HCT116 (cell line): ENCODE measurements at regions not wholly inside any gene's neighbourhood (a gene's known extent, or its start where the extent isn't known, plus 50 kb on each side); places are given as distances from the start of the nearest gene placed in this dataset.

Experiments used
- ATAC-seq: fragments of 200-7000 bp; cut with Tn5 transposase; 2 replicates; pipeline ENCODE4 v1.9.1; 2020; ENCODE audit warnings: mild to moderate bottlenecking, moderate library complexity
- BruUV-seq: library from RNA; stranded (reverse); fragments of 400-500 nt; replicated peaks from 2 replicates; lab custom pipeline; 2021; lab: Mats Ljungman, UMichigan
- CTCF ChIA-PET: fragments of 300-600 bp; sonication (Branson Sonifier 250); formaldehyde crosslinking; loops from one replicate; lab custom pipeline; 2021; ENCODE audit warnings: antibody characterized with exemption; lab: Charles Lee
- POLR2A ChIA-PET: fragments of 300-600, 350-600 bp; sonication (Branson Sonifier 250); formaldehyde crosslinking; loops from one replicate; lab custom pipeline; 2021; ENCODE audit warnings: antibody characterized with exemption; lab: Charles Lee
- RAD21 ChIA-PET, 2 experiments: fragments of 300-600 bp; sonication (Branson Sonifier 250); formaldehyde crosslinking; loops; one replicate each; lab custom pipeline; 2023; ENCODE audit warnings: low total read pairs in 2 of 2; ENCODE audit not compliant: uncharacterized antibody in 2 of 2, unreplicated experiment in 2 of 2, low non-redundant PET in 1 of 2; lab: Charles Lee
- DNase-seq: peaks from one replicate; pipeline ENCODE4 v3.0.0-alpha.2; 2010; ENCODE audit warnings: low read depth, low spot score
- H2AFZ ChIP-seq: fragments of 200-600 bp; shearing (Covaris generic), sonication (generic); 2 replicates; pipeline ENCODE4 v1.6.1; 2017; ENCODE audit warnings: low read depth, mixed run types, mixed read lengths, antibody characterized with exemption, low read length; ENCODE audit not compliant: poor library complexity, severe bottlenecking
- H3K27ac ChIP-seq: 2 replicates; pipeline ENCODE4 v1.5.1; 2012; ENCODE audit warnings: low read depth, low read length
- H3K27me3 ChIP-seq: fragments of 200-600 bp; sonication (generic); 2 replicates; pipeline ENCODE4 v1.6.1; 2016; ENCODE audit warnings: mixed run types, low read length, mixed read lengths; ENCODE audit not compliant: insufficient read depth
- H3K36me3 ChIP-seq, 2 experiments: fragments of 200-500 bp in 1 of 2; fragments of 200-600 bp in 1 of 2; sonication (Bioruptor generic) in 1 of 2; sonication (generic) in 1 of 2; 2 replicates each; pipeline versions ENCODE4 v1.5.1 to v1.6.1; 2014 to 2016; ENCODE audit warnings: low read length in 2 of 2, inconsistent platforms in 1 of 2, mixed read lengths in 1 of 2, mixed run types in 1 of 2; ENCODE audit not compliant: insufficient read depth in 2 of 2, control insufficient read depth in 1 of 2
- H3K4me1 ChIP-seq, 2 experiments: fragments of 200-600 bp in 1 of 2; sonication (generic) in 1 of 2; 2 replicates each; pipeline versions ENCODE4 v1.5.1 to v1.6.1; 2012 to 2017; ENCODE audit warnings: low read length in 2 of 2, inconsistent platforms in 1 of 2, mild to moderate bottlenecking in 1 of 2, mixed read lengths in 1 of 2, mixed run types in 1 of 2, moderate library complexity in 1 of 2; ENCODE audit not compliant: insufficient read depth in 2 of 2, control insufficient read depth in 1 of 2
- H3K4me2 ChIP-seq: fragments of 200-600 bp; sonication (generic); 2 replicates; pipeline ENCODE4 v1.6.1; 2017; ENCODE audit warnings: mixed run types, low read length, mixed read lengths
- H3K4me3 ChIP-seq, 2 experiments: fragments of 200-600 bp in 1 of 2; sonication (generic) in 1 of 2; replicated peaks in 1 of 2; 2 replicates each; pipeline ENCODE4 v1.5.1; 2011 to 2016; ENCODE audit warnings: low read length in 2 of 2, control low read depth in 1 of 2, low read depth in 1 of 2, mild to moderate bottlenecking in 1 of 2, mixed read lengths in 1 of 2, mixed run types in 1 of 2
- H3K79me2 ChIP-seq: fragments of 200-600 bp; sonication (generic); 2 replicates; pipeline ENCODE4 v1.6.1; 2017; ENCODE audit warnings: mild to moderate bottlenecking, mixed run types, low read length, moderate library complexity, mixed read lengths; ENCODE audit not compliant: insufficient read depth
- H3K9ac ChIP-seq: fragments of 200-600 bp; sonication (generic); 2 replicates; pipeline ENCODE4 v1.6.1; 2016; ENCODE audit warnings: low read length, mixed read lengths
- H3K9me2 ChIP-seq: fragments of 200-600 bp; sonication (generic), shearing (Covaris generic); 2 replicates; pipeline ENCODE4 v1.6.1; 2017; ENCODE audit warnings: mixed run types, mild to moderate bottlenecking, moderate library complexity; ENCODE audit not compliant: insufficient read depth
- H3K9me3 ChIP-seq, 2 experiments: fragments of 200-500 bp in 1 of 2; fragments of 200-600 bp in 1 of 2; sonication (Bioruptor generic) in 1 of 2; sonication (generic) in 1 of 2; 2 replicates each; pipeline ENCODE4 v1.6.1; 2014 to 2017; ENCODE audit warnings: low read length in 2 of 2, mixed read lengths in 2 of 2, inconsistent platforms in 1 of 2, low read depth in 1 of 2, mild to moderate bottlenecking in 1 of 2, mixed run types in 1 of 2, moderate library complexity in 1 of 2; ENCODE audit not compliant: control insufficient read depth in 1 of 2, insufficient read depth in 1 of 2
- H4K20me1 ChIP-seq: fragments of 200-600 bp; sonication (generic), shearing (Covaris generic); 2 replicates; pipeline ENCODE4 v1.6.1; 2017; ENCODE audit warnings: mixed run types, mild to moderate bottlenecking, moderate library complexity; ENCODE audit not compliant: insufficient read depth
- CBX3 ChIP-seq: IDR thresholded peaks from 2 replicates; pipeline ENCODE4 v1.6.1; 2012; ENCODE audit warnings: low read depth
- CEBPB ChIP-seq: IDR thresholded peaks from 2 replicates; pipeline ENCODE4 v1.6.1; 2012; ENCODE audit warnings: low read depth
- CTCF ChIP-seq, 3 experiments: fragments of 200-600 bp in 1 of 3; sonication (generic) in 1 of 3; IDR thresholded peaks in 2 of 3; conservative IDR thresholded peaks in 1 of 3; 2 replicates each; pipeline ENCODE4 v1.5.1; 2012 to 2017; ENCODE audit warnings: low read depth in 2 of 3, low read length in 2 of 3, antibody characterized with exemption in 1 of 3, borderline replicate concordance in 1 of 3, control low read depth in 1 of 3, mild to moderate bottlenecking in 1 of 3, mixed read lengths in 1 of 3, mixed run types in 1 of 3, moderate library complexity in 1 of 3; ENCODE audit not compliant: insufficient read depth in 1 of 3
- EGR1 ChIP-seq: IDR thresholded peaks from 2 replicates; pipeline ENCODE4 v1.6.1; 2012; ENCODE audit warnings: low read depth
- EZH2 ChIP-seq: fragments of 200-600 bp; sonication (generic); IDR thresholded peaks from 2 replicates; pipeline ENCODE4 v1.6.1; 2017; ENCODE audit warnings: antibody characterized with exemption, mixed run types
- FOSL1 ChIP-seq: IDR thresholded peaks from 2 replicates; pipeline ENCODE4 v1.6.1; 2012; ENCODE audit warnings: low read depth
- JUND ChIP-seq: IDR thresholded peaks from 2 replicates; pipeline ENCODE4 v1.6.1; 2012
- POLR2A ChIP-seq: IDR thresholded peaks from 2 replicates; pipeline ENCODE4 v1.7.0; 2011; ENCODE audit warnings: borderline replicate concordance; ENCODE audit not compliant: insufficient read depth, insufficient read length; ENCODE audit errors: extremely low read depth
- POLR2AphosphoS5 ChIP-seq: IDR thresholded peaks from 2 replicates; pipeline ENCODE4 v1.6.1; 2011; ENCODE audit warnings: mild to moderate bottlenecking, low read depth, low read length, moderate library complexity
- RAD21 ChIP-seq: IDR thresholded peaks from 2 replicates; pipeline ENCODE4 v1.6.1; 2012; ENCODE audit warnings: low read depth, mild to moderate bottlenecking
- SIN3A ChIP-seq: IDR thresholded peaks from 2 replicates; pipeline ENCODE4 v1.6.1; 2012; ENCODE audit warnings: low read depth
- SP1 ChIP-seq: IDR thresholded peaks from 2 replicates; pipeline ENCODE4 v1.6.1; 2012; ENCODE audit warnings: low read depth
- YY1 ChIP-seq: IDR thresholded peaks from 2 replicates; pipeline ENCODE4 v1.6.1; 2011; ENCODE audit warnings: low read length, low read depth, moderate library complexity, mild to moderate bottlenecking; ENCODE audit not compliant: insufficient replicate concordance; ENCODE audit errors: extremely low read depth
- ZFX ChIP-seq: fragments of 450-650 bp; IDR thresholded peaks from 2 replicates; pipeline ENCODE4 v1.6.1; 2017
- intact Hi-C: fragments of 100-400 bp; cut with micrococcal nuclease; formaldehyde crosslinking; loops from 2 replicates; pipeline ENCODE4 v1.10.0; 2022
- TF ChIP-seq, protein P1 (sequence below): IDR thresholded peaks from 2 replicates; pipeline ENCODE4 v1.6.1; 2012
- TF ChIP-seq, protein P2 (sequence below): IDR thresholded peaks from 2 replicates; pipeline ENCODE4 v1.6.1; 2012

GRCh38 chr4:186901850-186902249, 178.2 kb upstream of the FAT1 start:
- Histone ChIP-seq H3K79me2 (no peaks in the 10 kb centered on the region), H3K27ac (no peak overlapping the region), H3K4me2 (no peak overlapping the region), H3K4me3 (no peak overlapping the region)
- intact Hi-C loops, result no loop called here
- TF ChIP-seq ZFX (no peak), CBX3 (no peak), CEBPB (no peak), POLR2A (no peak), YY1 (no peak), SP1 (no peak), RAD21 (no peak), JUND (no peak), EZH2 (no peak), FOSL1 (no peak), EGR1 (no peak), SIN3A (no peak), CTCF (IDR thresholded peaks at IDR 0.05 in 2 of 3, conservative IDR thresholded peaks at IDR 0.05 in 1 of 3; ENCODE audit: borderline replicate concordance in 1 of 3, insufficient read depth in 1 of 3, low read depth in 2 of 3, low read length in 2 of 3) (no peak), POLR2AphosphoS5 (no peak)
- TF ChIP-seq, protein P1, sequence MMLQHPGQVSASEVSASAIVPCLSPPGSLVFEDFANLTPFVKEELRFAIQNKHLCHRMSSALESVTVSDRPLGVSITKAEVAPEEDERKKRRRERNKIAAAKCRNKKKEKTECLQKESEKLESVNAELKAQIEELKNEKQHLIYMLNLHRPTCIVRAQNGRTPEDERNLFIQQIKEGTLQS, result no peak
- TF ChIP-seq, protein P2, sequence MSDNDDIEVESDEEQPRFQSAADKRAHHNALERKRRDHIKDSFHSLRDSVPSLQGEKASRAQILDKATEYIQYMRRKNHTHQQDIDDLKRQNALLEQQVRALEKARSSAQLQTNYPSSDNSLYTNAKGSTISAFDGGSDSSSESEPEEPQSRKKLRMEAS, result no peak
- TF ChIP-seq, all 23 proteins: peak for 0
- ChIA-PET CTCF (no interaction called here), RAD21 (no interaction called here), POLR2A (no interaction called here)
- no TSS peak for BruUV-seq
- H3K9me3 ChIP-seq, result no peaks in the 10 kb centered on the region
- no peak overlapping the region for H2AFZ ChIP-seq
- H3K9me2 ChIP-seq, result no peaks in the 10 kb centered on the region
- no peaks in the 10 kb centered on the region for H3K27me3 ChIP-seq
- no peak overlapping the region for H3K9ac ChIP-seq
- DNase-seq (no peak), ATAC-seq (no peak)
- peaks cover 4 to 19% of the 10 kb centered on the region in 2 experiments; a peak in 3 of 4 replicates for H3K4me1 ChIP-seq
- H4K20me1 ChIP-seq, result no peaks in the 10 kb centered on the region
- H3K36me3 ChIP-seq, result no peaks in the 10 kb centered on the region
